Spinal cord (tissue), 9 donors: ENCODE measurements at regions not wholly inside any gene's neighbourhood (a gene's known extent, or its start where the extent isn't known, plus 50 kb on each side); places are given as distances from the start of the nearest gene placed in this dataset.
"Not testable (repeated sequence)": the region's sequence is repeated elsewhere in the genome, so short reads cannot be mapped to it uniquely, and the experiment has no call there.

Experiments
- DNase-seq, 6 donors: peaks; one replicate each; pipeline versions ENCODE4 v3.0.0 to v3.0.0-alpha.2; 2013 to 2015; ENCODE audit warnings: low spot score in 6 of 6, low read depth in 4 of 6
- H3K27ac ChIP-seq: one replicate; pipeline ENCODE4 v1.5.1; 2013; ENCODE audit warnings: low read depth, low read length, control low read depth
- H3K27me3 ChIP-seq: one replicate; pipeline ENCODE4 v1.6.1; 2013; ENCODE audit warnings: low read length; ENCODE audit not compliant: control insufficient read depth, insufficient read depth
- H3K36me3 ChIP-seq: one replicate; pipeline ENCODE4 v1.6.1; 2013; ENCODE audit warnings: low read length; ENCODE audit not compliant: control insufficient read depth, insufficient read depth
- H3K4me1 ChIP-seq: one replicate; pipeline ENCODE4 v1.6.1; 2013; ENCODE audit warnings: low read length; ENCODE audit not compliant: control insufficient read depth, insufficient read depth
- H3K4me3 ChIP-seq: one replicate; pipeline ENCODE4 v1.5.1; 2013; ENCODE audit warnings: low read depth, low read length, control low read depth
- H3K9me3 ChIP-seq: one replicate; pipeline ENCODE4 v1.6.1; 2013; ENCODE audit warnings: low read length; ENCODE audit not compliant: control insufficient read depth, insufficient read depth
- WGBS: methylation state at CpG from one replicate; pipeline ENCODE4 v1.1.5; 2013; ENCODE audit warnings: missing lambda C conversion rate; ENCODE audit not compliant: insufficient coverage; 5-methylcytosine and 5-hydroxymethylcytosine counted together
- donor health status: healthy.

DNA sequence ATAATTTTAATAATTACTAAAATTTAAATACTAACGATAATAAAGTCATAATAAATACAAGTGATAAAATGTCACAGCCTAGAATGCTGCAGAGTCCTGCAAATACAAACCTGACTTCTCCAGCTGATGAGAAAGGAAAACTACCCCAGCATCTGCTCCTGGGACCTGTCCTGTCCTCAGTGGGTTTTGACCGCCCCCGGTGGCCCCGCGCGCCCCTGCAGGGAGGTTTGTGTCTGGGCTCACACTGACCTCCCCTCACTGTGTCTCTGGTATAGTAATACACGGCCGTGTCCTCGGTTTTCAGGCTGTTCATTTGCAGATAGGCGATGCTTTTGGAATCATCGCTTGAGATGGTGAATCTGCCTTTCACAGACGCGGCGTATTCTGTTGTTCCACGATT lies 1139.4 kb downstream of the TMEM121 start:
- H3K27ac ChIP-seq, result no peak overlapping the region
- H3K36me3 ChIP-seq, result no peaks in the 10 kb centered on the region
- no peak for DNase-seq
- 86% methylated on average over 12 of the region's 15 CpGs for WGBS
- peaks cover 4% of the 10 kb centered on the region for H3K9me3 ChIP-seq
- H3K4me3 ChIP-seq, result no peak overlapping the region
- H3K4me1 ChIP-seq, result no peaks in the 10 kb centered on the region
- no peaks in the 10 kb centered on the region for H3K27me3 ChIP-seq

DNA sequence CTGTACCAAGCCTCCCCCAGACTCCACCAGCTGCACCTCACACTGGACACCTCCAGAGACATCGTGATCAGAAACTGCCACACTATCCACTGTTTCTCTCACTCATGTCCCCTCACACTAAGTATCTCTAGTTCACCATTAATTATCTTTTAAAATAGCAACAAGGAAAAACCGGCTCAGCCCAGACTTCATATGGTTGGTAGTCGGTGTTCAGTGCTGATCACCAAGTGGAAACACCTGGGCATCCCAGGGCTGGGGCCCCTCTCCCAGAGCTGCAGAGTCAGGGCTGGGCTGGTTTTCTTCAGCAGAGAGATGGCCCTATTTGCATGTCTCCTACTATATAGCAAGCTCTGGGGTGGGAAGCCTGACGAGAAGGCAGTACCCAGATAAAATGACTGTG lies 1140.0 kb downstream of the TMEM121 start:
- peaks cover 3% of the 10 kb centered on the region for H3K9me3 ChIP-seq
- no peaks in the 10 kb centered on the region for H3K36me3 ChIP-seq
- WGBS, result 52% methylated on average over 3 of the region's 4 CpGs
- DNase-seq, result no peak
- H3K27me3 ChIP-seq, result no peaks in the 10 kb centered on the region
- no peak overlapping the region for H3K27ac ChIP-seq
- H3K4me3 ChIP-seq, result no peak overlapping the region
- no peaks in the 10 kb centered on the region for H3K4me1 ChIP-seq

- Histone ChIP-seq H3K4me1 (no peaks in the 10 kb centered on the region), H3K9me3 (peaks cover 3% of the 10 kb centered on the region), H3K36me3 (no peaks in the 10 kb centered on the region), H3K27me3 (no peaks in the 10 kb centered on the region), H3K4me3 (no peak overlapping the region), H3K27ac (no peak overlapping the region)
- no peak for DNase-seq
- 90% methylated on average over 2 of the region's 4 CpGs for WGBS
These were observed 1143.6 kb downstream of the TMEM121 start for GRCh38 chr14:106670011-106670410.

DNA sequence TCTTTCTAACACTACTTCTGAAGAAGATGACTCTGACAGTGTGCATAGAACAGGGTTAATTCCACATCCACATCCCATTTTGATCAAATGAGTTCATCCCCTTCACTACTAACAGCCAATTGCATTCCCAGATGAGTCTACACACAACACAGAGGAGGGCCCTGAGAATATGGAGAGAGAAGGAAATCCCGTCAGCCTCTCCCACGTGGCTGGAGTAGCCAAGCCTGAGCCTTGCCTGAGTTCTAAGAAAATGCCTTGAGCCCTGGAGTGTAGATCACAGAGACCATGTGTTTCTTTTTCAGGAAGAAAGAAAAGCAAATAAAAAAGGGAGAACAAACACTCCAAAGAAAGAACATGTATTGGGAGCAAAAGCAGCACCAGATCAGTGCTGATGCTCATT lies 1147.7 kb downstream of the TMEM121 start:
- H3K27me3 ChIP-seq, H3K9me3 ChIP-seq, H3K4me1 ChIP-seq, DNase-seq, H3K4me3 ChIP-seq, H3K27ac ChIP-seq, H3K36me3 ChIP-seq: not testable (repeated sequence)
- no CpG with 5 or more reads among the region's 2 CpGs for WGBS

GRCh38 chr14:106674509-106675125 lies 1148.2 kb downstream of the TMEM121 start:
- not testable (repeated sequence) for H3K9me3 ChIP-seq, H3K27me3 ChIP-seq, H3K36me3 ChIP-seq, H3K4me3 ChIP-seq, H3K4me1 ChIP-seq, H3K27ac ChIP-seq, DNase-seq
- WGBS, result 55% methylated on average over 8 of the region's 13 CpGs

DNA sequence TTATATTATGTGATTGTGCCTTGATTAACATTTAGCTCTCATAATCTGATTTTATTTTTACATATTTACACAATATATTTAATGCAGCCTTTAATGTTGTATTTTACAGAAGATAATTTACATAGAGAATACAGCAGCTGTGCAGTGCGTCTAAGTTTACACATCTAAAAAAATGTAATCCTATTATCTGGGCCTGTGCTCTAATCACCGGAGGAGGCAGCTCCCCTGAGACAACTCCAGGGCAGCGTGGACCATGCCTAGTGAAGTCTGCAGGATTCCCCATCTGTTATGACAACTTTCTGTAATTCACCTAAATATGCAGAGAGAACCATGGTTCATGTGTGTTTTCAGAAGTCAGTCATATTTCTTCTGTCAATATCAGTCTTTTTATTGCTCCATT lies 1149.3 kb downstream of the TMEM121 start:
- not testable (repeated sequence) for H3K27ac ChIP-seq, DNase-seq, H3K4me3 ChIP-seq, H3K9me3 ChIP-seq, H3K27me3 ChIP-seq, H3K4me1 ChIP-seq, H3K36me3 ChIP-seq
- 100% methylated on average over 1 of the region's 3 CpGs for WGBS

DNA sequence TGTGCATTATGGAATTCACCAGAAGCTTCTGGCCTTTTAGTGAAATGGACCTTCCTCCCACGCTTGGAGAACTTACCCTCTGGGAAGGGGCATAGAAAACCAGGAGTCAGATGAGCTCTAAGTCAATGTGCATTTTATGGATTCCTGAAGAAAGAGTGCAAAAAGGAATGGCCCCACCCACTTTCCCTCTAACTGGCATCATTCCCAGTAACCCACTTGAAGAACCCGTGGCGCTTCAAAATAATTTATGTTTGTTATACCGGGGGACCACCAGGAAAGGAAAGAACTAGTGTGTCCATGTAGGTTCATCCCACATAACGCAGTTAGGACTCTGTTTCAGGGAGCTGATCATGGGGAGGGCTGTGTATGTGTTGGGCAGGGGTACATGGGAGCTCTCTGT lies 1153.4 kb downstream of the TMEM121 start:
- Histone ChIP-seq H3K4me3 (no peak overlapping the region), H3K4me1 (no peaks in the 10 kb centered on the region), H3K27me3 (no peaks in the 10 kb centered on the region), H3K27ac (no peak overlapping the region), H3K9me3 (no peaks in the 10 kb centered on the region), H3K36me3 (no peaks in the 10 kb centered on the region)
- 38% methylated on average over 1 of the region's 5 CpGs for WGBS
- no peak for DNase-seq

DNA sequence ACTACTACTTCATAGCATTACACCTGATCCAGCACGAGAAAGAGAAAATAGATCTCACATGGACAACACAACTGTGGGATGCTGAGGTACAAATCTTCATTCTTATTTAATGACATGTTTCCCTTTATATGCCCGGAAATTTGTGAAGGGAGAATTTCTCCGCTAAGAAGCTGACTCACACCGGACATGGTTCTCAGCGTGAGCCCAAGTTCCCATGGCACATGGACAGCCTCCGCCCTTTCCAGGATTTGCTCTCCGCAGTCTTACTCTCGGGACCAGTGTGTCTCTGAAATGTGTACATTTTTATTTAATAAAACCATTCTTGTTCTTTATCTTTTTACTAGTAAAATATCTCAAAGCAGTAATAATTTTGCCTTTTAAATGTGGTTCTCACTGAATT lies 1154.8 kb downstream of the TMEM121 start:
- no peak overlapping the region for H3K4me3 ChIP-seq
- peaks cover 1% of the 10 kb centered on the region for H3K9me3 ChIP-seq
- no peaks in the 10 kb centered on the region for H3K4me1 ChIP-seq
- no peaks in the 10 kb centered on the region for H3K36me3 ChIP-seq
- no peak for DNase-seq
- no peak overlapping the region for H3K27ac ChIP-seq
- WGBS, result 100% methylated on average over 2 of the region's 8 CpGs
- H3K27me3 ChIP-seq, result no peaks in the 10 kb centered on the region

- no peaks in the 10 kb centered on the region for H3K36me3 ChIP-seq
- H3K27me3 ChIP-seq, result no peaks in the 10 kb centered on the region
- H3K4me1 ChIP-seq, result no peaks in the 10 kb centered on the region
- DNase-seq, result no peak
- no peak overlapping the region for H3K4me3 ChIP-seq
- H3K27ac ChIP-seq, result no peak overlapping the region
- peaks cover 2% of the 10 kb centered on the region for H3K9me3 ChIP-seq
- WGBS, result 40% methylated on average over 2 of the region's 2 CpGs
These were observed 1155.2 kb downstream of the TMEM121 start for GRCh38 chr14:106681568-106681967.

DNA sequence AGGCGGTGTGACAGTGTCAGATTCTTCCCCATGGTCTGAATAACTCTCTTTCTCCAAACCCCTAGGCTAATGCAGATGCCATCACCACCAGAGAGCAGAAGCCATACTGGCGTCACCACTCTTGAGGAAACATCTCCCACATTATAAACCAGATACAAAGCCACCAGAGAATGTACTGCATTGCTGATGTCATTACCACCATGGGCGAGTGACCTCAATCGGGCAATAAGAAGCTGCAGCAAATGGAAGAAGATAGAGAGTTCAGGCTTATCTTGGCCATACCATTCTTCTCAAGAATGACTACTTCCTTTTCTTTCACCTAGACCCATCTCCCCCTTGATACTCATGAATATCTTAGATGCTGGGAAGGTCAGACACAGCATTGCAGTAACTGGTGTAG lies 1157.2 kb downstream of the TMEM121 start:
- H3K36me3 ChIP-seq, result no peaks in the 10 kb centered on the region
- H3K4me3 ChIP-seq, result no peak overlapping the region
- peaks cover 2% of the 10 kb centered on the region for H3K9me3 ChIP-seq
- H3K4me1 ChIP-seq, result no peaks in the 10 kb centered on the region
- WGBS, result 50% methylated on average over 2 of the region's 4 CpGs
- no peaks in the 10 kb centered on the region for H3K27me3 ChIP-seq
- no peak overlapping the region for H3K27ac ChIP-seq
- DNase-seq, result no peak
